Inflammatory macrophage treated with lipopolysaccharide for 4 hours (primary cell): ENCODE measurements at regions not wholly inside any gene's neighbourhood (a gene's known extent, or its start where the extent isn't known, plus 50 kb on each side); places are given as distances from the start of the nearest gene placed in this dataset.

Source experiments
- DNase-seq: peaks from one replicate; pipeline ENCODE4 v3.0.0-alpha.2; 2020

- no peak for DNase-seq
Observed at GRCh38 chr1:10848109-10848684, 51.8 kb upstream of the CASZ1 start.

GRCh38 chr1:10850026-10850425 is 53.6 kb upstream of the CASZ1 start:
- DNase-seq: no peak

DNA sequence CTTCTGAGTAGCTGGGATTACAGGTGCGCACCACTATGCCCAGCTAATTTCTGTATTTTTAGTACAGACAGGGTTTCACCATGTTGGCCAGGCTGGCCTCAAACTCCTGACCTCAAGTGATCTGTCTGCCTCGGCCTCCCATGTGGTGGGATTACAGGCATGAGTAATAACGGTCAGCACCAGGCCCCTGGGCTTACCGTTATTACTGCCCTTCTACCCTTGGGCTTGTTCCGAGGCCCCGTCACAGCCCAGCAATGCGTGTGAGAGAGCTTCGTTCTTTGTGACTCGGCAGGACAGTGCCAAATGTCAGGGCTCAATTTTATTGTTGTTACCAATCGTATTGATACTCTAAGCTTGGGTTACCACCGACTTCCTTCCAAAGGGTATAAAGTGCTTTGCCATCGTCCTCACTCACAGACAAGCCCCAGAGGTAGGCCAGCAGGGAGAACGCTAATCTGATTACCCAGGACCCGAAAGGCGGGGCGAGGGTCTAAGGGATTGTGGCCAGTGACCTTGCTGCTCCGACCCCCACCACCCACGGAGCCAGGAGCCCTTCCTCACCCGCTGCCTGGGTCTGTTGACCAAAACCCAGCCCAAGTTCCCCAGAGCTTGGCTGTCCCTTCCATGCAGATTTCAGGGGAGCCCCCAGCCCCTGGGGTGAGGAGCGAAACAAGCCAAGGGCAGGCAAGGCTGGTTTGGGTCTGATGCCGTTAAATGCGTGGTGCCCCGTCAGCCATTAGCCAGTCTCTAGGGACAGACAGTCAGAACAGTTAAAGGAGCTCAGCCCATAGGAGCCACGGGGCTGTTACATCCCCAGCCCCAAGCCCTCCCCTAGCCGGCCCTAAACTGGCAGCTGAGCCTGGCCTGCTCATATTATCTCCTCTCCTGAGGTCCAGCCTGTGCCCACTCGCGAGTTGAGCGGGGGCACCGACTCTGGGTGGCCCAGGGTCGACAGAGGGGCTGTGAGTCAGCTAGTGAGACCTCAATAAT is 54.9 kb upstream of the CASZ1 start:
- DNase-seq: no peak

DNA sequence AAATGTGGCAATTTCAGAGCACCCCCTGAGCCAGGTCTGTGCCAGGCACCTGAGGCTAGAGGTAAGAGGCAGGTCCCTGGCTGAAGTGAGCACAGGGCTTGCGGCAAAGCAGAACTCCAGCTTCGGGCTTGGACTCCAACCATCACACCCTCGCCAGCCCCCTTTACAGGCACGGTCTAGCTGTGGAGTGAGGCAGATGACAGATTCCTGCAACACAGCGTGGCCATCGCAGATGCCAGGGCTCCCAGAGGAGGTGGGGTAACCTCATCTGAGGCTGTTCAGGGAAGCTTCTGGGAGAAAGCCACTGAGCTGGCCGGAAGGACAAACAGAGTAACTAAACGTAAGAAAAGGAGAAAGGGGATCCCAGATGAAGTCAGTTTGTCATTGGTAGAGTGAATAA is 55.6 kb upstream of the CASZ1 start:
- no peak for DNase-seq

DNA sequence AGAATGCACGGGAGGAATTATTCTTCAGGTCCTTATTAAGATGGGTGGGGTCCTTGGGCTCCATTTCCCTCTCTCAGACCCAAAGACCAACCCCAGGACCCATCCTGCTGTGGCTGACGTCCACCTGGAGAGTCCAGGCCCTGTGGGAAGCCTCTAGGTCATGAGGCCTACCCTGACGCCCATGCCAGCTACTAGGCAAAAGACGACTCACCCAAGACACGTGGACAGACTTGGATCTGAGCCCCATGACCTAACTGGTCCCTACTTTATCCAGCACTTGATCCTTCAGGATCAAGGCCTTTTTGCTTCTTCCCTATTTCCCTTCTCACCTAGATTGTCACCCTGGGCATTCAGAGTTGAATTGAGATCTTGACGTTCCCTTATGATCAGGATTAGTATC is 56.0 kb upstream of the CASZ1 start:
- no peak for DNase-seq

DNA sequence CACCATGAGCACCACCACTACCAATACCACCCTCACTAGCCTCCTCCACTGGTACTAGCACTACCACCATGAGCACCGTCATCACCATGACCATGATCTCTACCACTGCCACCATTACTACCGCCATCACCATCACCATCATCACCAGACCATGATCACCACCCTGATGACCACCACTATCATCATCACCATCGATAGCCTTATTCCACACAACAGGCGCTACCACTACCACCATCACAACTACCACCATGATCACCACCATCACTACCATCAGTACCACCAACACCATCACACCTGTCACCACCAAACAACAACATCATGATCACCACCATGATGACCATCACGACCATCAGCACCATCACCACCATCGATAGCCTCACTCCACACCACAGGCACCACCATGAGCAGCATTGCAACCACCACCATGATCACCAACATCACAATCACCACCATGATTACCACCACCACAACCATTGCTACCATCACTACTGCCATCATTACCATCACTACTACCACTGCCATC is 56.6 kb upstream of the CASZ1 start:
- no peak for DNase-seq

- DNase-seq: no peak
Observed at GRCh38 chr1:10853701-10854100, 57.3 kb upstream of the CASZ1 start.

DNA sequence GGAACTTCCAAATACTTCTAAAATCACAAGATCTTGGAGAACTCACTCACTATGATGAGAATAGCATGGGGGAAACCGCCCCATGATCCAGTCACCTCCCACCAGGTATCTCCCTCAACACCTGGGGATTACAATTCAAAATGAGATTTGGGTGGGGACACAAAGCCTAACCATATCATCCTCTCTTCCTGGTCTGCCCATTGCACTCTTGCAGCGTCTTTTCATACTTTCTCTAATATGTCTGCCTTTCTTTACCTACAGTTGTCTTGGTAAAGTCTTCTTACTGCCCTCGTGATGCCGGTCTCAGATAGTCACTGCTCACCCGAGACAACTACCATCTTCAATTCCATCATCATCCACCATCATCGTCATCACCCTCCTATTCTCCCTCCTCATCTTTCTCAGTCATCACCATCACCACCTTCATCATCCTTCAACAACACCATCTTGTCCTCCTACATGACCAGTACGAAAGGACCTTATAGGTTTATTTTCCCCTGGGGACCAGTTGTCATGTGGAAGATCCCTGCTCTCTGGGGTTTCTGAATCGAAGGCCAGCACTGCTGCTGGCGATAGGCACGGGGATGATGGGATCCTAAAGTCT is 58.5 kb upstream of the CASZ1 start:
- no peak for DNase-seq

DNA sequence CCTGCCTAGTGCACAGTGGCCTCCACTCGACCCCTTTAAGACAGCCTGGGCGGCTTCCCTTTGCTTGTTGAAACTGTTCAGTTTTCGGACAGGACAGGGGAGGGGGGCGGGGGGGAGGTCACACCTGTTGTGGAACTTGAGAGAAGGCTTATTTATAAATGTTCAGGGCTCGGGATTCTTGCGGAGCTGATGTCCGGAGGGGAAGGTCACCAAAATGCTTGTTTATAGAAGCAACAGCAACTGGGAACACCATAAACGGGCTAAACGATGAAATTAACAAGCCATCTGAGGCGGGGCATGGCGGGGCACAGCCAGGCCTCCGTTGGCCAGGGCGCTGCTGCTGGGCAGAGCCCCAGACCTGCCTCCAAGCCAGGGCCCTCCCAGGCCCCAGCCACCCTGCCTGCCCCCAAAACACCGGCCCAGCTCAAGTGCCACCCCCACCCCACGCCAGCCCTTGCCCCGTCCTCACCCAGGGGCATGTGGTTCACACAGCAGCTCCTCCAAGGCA is 59.8 kb upstream of the CASZ1 start:
- DNase-seq: no peak

DNA sequence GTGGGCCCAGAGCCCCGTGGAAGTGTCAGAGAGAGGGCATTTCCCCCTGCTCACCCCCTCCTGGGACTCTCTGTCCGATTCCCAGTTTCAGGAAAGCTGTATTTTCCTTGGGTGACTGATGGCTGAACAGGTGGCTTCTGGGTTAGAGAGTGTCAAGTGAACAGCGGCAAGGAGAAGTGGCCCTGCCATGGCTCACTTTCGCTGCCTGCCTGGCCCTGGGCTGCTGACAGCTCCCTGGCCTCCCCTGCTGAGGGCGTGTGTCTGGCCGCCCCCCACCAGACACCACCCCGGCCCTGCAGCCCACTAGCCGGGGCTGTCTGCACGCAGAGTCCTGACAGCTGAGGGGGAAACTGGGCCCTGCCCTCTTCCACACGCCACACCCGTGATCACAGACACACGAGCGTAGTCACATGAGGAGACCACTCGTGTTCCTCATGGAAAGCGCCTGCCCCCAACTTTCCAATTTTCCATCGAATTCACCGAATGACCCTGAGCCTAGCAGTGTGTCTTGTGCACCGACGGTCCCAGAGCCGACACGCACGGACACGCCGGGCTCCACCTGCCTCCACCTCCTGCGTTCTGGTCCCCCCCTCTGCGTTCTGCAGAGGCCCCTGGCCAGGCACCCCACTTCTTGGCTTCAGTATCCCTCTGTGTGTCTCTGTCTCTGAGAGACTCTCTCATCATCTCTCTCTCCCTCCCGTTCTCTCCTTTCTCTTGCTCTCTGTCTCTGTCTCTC is 60.6 kb upstream of the CASZ1 start:
- no peak for DNase-seq

DNA sequence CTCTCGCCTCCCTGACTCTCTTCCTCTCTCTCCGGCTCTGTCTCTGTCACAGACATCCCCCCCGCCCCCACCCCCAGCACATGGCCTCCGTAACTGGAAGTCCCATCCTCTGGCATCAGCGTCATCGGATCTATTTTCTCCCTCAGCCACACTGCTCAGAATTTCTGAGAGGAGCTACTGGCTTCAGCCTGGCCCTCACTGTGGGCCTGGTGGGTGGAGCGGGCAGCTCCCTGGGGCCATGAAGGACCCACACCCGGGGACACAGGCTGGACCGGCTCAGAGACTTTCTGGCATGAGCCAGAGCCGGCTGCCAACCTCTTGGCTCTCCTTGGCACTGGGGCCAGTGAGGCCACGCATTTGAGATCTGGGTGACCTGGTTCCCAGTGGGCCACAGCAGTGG is 61.2 kb upstream of the CASZ1 start:
- no peak for DNase-seq

DNA sequence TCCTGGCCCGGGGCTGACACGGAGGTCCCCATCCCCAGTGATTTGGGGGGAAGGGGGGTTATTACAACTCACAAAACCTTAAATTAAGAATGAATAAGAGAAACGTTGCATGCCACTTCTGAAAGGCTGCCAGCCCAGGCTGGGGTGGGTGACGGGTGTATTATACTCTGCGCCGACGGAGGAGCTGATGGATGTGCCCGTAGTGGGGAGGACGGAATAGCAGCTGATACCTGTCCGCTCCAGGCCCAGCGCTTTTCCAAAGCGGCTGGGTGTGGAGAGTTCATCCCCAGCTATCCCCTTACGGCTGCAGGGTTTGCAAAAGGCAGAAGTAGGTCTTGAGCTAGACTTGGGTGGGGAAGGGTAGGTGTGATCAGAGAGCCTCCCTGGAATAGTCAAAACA is 63.8 kb upstream of the CASZ1 start:
- DNase-seq: no peak

DNA sequence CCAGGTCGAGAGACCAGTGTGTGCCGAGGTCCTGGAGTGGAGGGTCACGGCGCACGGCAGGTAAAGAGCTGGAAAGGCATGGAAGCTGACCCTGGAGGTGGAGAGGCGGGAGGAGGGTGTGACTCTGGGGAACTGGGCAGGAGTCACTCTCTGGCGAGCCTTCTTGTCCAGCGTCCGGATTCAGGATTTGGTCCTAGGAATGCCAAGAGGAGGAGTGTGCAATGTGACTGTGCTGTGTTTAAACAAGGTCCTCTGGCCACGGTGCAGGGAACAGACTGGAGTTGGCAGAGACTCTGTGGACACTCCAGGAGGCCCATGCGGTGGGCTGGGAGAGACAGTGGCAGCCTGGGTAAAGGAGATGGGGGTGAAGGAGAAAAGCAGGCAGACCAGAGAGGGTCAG is 64.2 kb upstream of the CASZ1 start:
- DNase-seq: no peak

GRCh38 chr1:10861822-10862221 is 65.4 kb upstream of the CASZ1 start:
- no peak for DNase-seq

GRCh38 chr1:10862743-10863335 is 66.4 kb upstream of the CASZ1 start:
- DNase-seq: no peak

DNA sequence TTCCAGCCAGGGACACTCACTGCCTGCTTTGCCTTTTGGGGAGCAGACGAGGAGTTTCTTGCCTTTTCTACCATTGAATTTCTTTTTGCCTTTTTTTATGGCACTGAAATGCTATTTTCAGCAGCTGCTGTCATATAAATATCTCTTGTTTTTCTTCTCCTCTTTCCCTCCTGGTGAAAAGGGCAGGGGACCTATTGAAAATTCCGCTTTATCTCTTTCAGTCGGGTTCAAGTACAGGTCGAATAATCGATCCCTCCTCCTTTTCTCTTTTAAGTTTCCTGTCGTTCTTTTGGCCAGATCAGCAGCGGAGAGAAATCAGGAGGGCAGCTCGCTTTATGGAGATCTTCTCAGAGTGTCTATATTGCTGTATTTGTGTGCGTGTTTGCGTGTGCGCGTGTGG is 67.4 kb upstream of the CASZ1 start:
- no peak for DNase-seq

GRCh38 chr1:10864776-10865175 is 68.3 kb upstream of the CASZ1 start:
- no peak for DNase-seq

DNA sequence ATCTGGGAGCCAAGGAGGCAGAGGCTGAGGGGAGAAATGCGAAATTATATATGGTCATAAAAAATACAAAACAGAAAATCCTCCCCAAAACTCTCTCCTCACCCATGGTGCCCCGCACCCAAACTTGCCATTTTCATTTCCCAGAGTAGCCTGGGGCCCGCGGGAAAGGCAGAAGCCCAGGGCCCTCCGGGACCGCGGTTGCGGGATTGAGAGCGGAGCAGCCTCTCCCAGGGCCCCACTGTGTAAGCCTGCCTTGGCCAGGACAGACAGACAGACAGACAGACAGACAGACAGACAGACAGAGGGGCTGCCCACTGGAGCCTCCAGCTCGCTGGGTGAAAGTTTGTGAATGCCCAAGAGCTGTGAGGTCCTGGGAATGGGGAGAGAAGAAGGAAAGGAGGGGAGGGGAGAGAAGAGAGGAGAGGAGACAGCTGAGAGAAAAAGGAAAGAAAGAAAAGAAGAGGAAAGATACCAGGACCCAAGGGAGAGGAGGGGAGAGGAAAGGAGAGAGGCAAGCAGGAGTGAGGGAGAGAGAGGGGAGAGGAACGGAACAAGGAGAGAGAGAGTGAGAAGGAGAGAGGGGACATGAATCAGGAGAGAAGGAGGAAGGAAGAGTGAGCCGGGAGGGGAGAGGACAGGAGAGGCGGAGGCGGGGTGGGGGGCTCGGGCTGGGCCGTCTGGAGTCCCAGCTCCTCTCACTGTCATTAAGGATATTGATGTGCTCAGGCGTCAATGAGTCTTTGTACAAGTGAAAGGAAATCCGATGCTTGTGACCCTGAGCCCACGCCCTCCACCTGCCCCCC is 69.3 kb upstream of the CASZ1 start:
- DNase-seq: no peak

- no peak for DNase-seq
Observed at GRCh38 chr1:10866321-10867093, 70.1 kb upstream of the CASZ1 start.

- peak; percentile 6 for DNase-seq
Observed at GRCh38 chr1:10867138-10867721, 70.8 kb upstream of the CASZ1 start.
